Hepatocyte (in vitro differentiated cells): ENCODE measurements at regions not wholly inside any gene's neighbourhood (a gene's known extent, or its start where the extent isn't known, plus 50 kb on each side); places are given as distances from the start of the nearest gene placed in this dataset.

Experiments used
- CTCF ChIP-seq: fragments of 200-600 bp; sonication (generic); IDR thresholded peaks from 2 replicates; pipeline ENCODE4 v1.5.1; 2016; ENCODE audit warnings: antibody characterized with exemption, mild to moderate bottlenecking; ENCODE audit not compliant: poor library complexity
- EZH2 ChIP-seq: fragments of 200-600 bp; sonication (generic); IDR thresholded peaks from 2 replicates; pipeline ENCODE4 v1.6.1; 2016; ENCODE audit warnings: antibody characterized with exemption, mild to moderate bottlenecking, borderline replicate concordance

- no peak for TF ChIP-seq CTCF
- no peak for TF ChIP-seq EZH2
Observed at GRCh38 chr11:127126986-127127385, 126.4 kb upstream of the KIRREL3 start.
